ENCODE measurements at regions not wholly inside any gene's neighbourhood (a gene's known extent, or its start where the extent isn't known, plus 50 kb on each side); places are given as distances from the start of the nearest gene placed in this dataset.
"Not testable (repeated sequence)": the region's sequence is repeated elsewhere in the genome, so short reads cannot be mapped to it uniquely, and the experiment has no call there.

DNA sequence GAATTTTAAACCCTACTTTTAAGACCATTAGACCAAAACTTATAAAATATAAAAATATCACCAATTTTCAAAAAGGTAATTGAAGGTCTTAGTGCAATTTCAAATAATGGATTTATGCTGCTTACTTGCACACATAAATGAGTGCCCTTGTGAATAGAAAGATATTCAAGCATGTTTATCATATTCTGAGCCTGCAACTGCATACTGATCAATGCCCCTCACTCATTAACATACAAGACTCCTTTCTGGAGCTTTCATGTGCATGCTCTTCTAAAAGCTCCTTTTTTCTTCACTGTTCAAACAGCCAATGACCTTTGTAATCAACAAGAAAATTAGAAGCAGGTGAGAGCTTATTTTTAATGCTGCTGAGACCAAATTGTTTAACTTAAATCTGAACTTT, 1139.3 kb downstream of the HACE1 start:
- no peak for DNase-seq

DNA sequence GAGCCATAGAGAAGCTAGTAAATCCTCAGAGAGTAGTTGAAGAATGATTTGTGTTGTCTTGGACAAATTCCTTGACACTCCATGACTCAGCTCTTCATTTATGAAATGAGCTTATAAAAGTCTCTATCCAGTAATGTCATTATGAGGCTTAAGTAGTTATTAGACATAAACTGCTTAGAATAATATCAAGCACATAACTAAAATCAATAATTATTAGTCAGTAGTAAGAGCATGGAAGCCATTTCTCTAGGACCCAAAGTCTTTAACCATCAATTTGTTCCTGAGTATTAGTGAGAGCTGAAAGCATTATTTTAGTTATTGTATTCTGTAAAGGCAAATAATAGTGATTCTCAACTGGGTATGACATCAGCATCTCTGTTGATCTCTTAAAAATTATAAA, 1140.2 kb downstream of the HACE1 start:
- DNase-seq: no peak

DNA sequence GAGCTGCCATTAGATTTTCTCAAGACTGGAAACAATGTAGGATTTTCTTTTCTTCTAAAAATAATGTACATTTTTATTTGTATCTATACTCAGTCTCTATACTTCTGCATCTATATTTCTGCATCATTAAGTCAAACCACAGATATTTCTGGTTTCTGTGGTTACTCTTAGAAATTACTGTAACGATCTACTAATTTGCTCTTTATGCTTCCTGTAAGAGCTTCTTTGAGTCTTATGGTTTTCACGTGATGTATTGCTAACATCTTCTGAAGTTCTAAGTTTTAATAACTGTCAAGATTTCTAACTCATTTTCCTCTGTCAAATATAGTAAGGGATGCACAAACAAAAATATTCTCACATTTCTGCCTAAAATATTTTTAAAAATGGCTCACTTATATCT, 1144.5 kb downstream of the HACE1 start:
- DNase-seq: no peak

DNA sequence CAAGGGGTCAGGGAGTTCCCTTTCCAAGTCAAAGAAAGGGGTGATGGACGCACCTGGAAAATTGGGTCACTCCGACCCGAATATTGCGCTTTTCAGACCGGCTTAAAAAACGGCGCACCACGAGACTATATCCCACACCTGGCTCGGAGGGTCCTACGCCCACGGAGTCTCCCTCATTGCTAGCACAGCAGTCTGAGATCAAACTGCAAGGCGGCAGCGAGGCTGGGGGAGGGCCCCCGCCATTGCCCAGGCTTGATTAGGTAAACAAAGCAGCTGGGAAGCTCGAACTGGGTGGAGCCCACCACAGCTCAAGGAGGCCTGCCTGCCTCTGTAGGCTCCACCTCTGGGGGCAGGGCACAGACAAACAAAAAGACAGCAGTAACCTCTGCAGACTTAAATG, 1150.5 kb downstream of the HACE1 start:
- not testable (repeated sequence) for DNase-seq

DNA sequence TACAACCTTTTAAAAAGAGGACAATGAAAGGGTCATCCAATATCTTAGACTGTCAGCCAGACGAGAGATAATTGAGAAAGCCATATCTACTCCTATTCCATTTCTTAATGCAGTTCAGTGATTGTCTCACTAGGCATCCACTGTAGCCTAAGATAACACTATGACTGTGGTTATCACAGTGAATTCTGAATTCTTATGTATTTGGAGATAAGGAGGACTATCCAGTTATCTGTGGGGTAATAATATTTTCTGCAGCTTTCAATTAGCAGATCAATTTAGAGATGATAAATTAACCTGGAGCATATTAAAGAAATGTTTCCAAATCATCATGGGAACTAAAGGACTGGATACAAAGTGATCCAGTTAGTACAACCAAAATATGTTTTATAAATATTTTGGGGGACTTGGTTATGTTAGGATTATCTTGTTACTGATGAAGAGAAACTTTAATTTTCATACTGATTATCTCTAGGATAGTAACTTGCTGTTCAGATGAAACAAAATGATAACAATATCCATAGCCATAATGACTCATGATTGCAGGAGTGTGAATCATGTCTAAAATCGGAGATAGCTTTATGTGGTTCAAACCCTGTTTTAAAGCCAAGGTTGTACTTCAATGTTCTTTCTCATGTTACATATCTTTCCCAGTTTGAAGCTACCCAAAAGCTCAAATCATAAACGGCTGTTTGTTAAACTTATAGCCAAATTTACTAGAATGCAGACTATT, 1152.0 kb downstream of the HACE1 start:
- no peak for DNase-seq

DNA sequence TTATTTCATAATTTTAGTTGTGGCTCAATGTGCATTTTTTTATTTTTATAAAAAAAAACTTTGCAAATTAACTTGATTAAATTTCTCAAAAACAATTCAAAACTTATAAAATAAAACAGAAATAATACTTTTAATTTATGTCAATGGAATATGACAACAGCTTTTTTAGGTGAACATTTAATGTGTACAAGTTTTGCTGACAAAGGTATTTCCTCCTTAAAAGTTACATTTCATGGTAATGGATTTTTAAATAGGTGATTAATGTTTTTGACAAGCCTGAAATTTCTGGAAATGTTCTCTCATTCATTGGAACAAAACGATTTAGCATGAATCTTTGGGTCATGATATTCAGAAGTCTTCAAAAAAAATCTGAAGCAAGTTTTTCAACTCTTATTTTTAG, 1160.0 kb downstream of the HACE1 start:
- DNase-seq: no peak

DNA sequence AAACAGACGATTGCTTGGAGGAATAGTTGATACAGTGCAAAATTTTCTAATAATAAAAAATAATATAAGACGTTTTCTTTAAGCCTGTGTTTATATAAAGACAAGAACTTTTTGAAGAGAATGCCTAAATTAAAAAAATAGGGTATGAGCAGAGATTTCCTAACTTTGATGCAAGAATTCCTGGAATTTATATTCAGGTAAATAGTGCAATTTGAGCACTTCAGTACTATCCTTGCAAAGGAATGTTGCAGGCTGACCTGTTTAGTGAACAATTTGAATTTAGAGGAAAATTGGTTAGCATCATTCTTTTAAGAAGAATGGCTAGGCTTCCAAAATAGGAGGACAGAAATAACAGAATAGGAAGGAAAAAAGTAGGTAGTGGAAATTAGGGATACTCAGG, 1172.3 kb downstream of the HACE1 start:
- DNase-seq: no peak

DNA sequence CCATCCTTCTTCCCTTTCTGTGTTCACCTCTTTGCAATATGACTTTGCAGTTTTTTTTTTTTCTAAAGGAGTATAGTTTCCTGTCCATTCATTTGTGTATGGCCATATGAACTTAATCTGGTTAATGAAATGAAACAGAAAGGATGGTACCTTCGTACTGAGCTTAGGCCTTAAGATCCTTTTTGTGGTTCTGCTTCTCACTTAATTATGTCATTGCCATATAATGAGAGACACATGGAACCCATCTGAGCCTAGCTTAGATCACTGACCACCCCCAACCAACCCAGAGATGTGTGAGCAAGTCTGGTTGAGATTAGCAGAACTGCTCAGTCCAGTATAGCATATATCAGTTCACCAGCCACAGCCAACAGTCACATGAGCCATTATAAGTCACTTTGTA, 1179.6 kb downstream of the HACE1 start:
- no peak for DNase-seq

DNA sequence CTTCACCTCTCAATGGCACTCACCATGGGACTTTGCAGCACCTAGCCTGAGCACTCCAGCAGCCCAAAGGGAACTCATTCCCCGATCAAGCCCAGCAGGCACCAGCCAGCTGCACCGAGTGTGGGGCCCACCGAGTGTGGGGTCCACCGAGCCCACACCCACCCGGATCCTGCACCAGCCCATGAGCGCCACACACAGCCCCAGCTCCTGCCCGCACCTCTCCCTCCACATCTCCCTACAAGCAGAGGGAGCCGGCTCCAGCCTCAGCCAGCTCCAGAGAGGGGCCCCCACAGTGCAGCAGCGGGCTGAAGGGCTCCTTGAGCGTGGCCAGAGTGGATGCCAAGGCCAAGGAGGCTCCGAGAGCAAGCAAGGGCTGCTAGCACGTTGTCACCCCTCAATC, 1182.4 kb downstream of the HACE1 start:
- DNase-seq: no peak

DNA sequence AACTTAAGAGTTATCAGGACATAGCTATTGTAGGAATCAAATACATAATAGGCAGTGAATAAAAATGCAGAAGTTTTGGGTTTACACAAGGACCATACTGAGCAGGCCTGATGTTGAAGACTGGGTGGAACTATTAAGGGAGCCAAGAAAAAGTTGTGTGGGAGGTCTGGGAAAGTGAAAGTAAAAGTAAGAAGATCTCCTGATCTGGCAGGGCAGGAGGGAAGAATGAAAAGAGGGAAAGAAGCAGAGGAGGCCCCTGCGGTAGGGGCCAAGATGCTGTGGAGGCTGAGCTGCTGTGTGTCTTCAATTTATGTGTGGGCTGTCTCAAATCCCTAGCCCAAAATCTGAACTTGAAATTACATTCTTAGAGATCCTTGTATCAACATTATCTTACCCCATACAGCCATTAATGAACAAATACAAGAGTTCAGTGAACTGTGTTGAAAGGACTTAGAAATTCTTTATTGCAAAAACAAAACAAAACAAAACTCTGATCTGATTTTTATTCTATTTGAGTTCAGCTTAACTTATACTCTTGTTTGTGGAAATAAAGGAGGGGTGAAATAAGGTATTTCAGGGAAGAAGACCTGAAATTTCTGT, 1183.8 kb downstream of the HACE1 start:
- DNase-seq: no peak

DNA sequence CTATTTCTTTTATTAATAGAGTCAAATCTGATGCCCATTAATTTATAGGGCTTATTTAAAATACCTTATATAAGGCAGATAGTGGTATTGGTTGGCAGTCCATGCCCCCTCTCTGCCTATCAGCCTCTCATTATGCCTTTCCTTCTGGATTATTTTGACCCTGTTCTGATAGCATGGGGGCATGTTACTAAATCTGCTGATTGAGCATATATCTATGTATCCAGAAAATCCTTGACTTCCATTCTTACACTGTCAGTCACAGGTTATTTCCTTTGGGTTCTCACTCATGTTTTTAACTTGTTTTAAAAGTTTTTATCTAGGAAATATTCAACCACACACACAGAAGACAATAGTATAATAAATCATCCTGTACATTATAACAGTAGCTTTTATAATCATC, 1184.9 kb downstream of the HACE1 start:
- DNase-seq: no peak

DNA sequence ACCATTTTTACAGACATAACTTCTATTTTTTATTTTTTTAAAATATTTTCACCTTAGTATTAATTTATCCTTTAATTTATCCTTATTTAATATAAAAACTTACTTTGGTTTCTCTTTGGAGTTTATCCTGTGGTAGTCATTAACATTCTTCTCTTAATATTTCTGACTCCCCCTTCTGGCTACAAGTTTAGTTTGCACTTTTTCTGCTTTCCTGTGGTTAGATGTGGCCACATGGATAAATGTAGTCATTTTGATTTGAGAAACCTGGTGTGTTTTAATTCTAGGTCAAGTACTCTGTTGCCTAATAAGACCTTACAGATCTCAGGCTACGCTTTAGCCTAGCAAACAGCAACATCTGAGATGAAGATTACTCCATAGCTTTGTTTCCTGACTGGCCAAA, 1187.5 kb downstream of the HACE1 start:
- DNase-seq: no peak

DNA sequence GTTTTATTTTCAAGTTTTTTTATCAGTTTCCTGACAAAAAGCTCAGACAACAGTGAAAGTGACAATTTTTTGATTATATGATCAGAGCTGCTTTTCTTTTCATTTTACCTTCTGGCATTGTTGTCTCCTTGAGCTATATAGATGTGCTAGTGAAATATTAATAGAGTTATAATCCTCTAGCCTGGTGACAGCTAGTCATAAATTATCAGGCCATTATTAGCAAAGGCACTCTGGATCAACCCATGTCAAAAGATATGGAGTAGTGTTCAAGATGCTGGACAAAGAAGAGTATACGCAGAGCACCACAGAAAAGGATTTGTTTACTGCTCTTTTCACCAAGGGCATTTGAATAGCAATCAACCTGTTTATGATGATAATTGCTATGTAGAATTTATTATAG, 1230.1 kb downstream of the HACE1 start:
- DNase-seq: no peak

DNA sequence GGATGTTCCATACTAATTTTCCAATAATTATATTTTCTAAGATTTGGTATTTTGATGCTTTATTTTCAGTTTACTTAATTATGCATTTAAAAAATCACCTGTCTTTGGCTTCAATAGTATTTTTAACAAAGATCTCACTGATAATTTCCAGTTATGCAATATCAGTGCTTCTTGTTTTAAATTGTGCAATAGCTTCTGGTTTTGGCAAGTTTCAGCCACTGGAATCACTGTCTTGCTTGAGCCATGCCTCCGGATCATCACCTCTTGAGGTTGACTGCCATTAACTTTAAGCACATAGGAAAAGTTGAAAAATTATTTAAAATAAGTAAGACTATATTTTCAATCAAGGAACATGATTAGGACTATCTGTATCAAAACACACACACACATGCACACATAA, 1242.1 kb downstream of the HACE1 start:
- no peak for DNase-seq

DNA sequence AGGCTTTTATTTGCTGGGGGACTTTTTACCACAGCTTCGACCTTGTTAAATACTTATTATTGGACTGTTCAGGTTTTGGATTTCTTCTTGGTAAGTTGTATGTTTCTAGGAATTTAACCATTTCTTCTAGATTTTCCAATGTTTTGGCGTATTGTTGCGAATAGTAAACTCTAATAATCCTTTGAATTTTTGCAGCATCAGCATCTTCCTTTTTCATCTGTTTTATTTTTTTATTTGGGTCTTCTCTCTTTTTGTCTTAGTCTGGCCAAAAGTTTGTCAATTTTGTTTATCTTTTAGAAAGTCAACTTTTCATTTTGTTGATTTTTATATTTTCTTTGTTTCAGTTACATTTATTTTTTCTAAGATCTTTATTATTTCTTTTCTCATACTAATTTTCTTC, 1272.0 kb downstream of the HACE1 start:
- DNase-seq: no peak

DNA sequence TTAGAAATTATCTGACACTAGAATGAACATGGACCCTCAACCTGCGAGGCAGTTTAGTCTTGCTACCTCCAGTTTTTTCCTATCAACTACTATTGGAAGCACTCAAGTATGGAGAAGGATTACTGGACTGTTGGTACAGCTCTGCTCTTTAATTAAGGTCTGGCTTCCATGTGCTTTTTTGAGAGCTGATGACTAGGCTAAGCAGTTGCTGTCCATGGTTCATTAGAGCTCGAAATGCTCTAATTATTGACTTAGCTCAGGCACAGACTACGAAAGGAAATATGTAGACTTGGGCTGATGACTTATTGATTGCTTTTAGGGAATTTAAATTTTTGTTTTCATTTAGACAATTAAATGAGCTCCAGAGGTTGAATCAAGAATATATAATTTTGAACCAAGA, 1281.6 kb downstream of the HACE1 start:
- DNase-seq: no peak

DNA sequence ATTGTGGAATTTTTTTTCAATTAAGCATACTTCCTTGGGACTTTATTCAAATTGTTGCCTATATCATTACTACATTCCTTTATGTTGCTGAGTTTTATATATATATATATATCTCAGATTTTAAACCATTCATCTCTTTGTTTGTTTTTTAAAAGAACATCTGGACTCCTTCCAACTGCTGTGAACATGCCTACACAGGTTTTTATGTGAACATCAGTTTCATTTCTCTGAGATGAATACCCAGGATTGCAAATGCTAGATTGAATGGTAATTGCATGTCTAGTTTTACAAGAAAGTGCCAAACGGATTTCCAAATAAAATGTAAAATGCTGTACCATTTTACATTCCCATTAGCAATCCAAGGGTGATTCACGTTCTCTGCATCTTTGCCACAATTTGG, 1289.3 kb downstream of the HACE1 start:
- no peak for DNase-seq

DNA sequence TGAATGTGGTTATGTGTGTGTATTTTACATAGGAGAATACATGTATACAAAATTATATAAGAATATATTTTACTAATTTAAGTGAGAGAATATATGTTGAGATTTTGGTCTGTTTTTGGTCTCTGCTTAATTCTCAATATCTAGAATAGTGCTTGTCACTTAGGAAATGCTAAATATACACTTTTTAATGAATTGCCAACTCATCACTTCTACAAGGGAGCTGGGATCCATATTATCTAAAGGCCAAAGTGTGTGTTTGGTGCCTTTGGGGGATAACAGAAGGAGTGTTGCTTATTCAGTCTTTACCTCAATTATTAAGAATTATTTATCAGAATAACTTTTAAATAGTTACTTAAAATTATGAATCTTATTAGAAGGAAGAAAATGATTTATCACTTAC, 1304.8 kb downstream of the HACE1 start:
- no peak for DNase-seq

DNA sequence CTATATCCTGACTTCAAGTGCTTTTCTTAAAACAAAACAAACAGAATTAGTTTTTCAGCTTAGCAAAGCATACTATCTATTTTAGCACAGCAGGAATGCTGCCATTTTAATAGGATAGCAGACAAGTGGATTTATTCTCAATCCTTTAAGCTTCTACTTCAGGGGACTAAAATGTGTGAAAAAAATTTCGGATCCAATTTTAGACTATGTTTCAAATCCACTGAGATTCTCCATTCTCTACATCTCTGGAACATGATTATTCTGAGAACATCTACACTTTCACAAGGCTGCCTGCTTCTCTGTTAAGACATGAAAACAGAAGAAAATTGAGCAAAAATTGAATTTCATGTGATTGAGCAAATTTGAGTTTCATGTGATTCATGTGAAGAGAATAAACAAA, 1321.3 kb downstream of the HACE1 start:
- DNase-seq: no peak

DNA sequence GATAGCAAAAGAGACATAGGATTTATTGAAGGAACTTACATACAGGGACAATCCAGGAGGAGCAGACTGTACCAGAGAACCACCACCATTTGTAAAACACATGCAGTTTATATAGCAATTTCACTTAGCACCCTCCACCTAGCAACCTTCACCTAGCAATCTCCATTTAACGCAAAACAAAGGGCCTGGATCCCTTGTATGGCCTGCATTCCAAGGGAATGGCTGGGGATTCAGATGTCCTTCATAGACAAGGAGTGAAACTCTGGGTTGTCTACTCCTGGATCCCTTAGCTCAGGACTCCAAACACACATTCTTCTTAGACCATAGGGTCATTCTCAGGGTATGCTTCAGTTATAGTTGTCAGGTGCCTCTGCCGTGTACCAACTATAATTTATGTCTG, 1324.9 kb downstream of the HACE1 start:
- no peak for DNase-seq

DNA sequence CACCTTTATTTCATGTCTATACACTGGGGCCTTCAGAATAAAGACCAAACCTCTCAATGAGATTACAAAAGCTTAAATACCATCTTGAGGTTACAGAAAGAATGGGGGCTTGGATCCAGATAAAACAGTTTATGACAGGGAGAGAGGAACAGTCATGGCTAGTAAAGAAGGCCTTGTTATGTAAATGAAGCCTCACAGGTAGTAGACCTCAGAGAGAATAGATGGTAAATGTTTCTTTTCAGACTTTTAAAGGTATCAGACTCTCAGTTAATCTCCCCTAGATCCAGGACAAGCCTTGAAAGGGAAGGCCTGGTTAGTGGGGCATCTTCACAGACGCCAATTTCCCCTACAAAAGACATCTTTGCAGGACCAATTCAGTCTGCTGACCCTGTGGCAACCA, 1325.6 kb downstream of the HACE1 start:
- DNase-seq: no peak

DNA sequence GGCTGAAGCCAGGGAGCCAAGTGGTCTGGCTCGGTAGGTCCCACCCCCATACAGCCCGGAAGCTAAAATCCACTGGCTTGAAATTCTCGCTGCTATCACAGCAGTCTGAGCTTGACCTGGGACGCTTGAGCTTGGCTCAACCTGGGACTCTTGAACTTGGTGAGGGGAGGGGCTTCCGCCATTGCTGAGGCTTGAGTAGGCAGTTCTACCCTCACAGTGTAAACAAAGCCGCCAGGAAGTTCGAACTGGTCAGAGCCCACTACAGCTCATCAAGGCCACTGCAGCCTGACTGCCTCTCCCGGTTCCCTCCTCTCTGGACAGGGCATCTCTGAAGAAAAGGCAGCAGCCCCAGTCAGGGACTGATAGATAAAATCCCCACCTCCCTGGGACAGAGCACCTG, 1337.7 kb downstream of the HACE1 start:
- no peak for DNase-seq

DNA sequence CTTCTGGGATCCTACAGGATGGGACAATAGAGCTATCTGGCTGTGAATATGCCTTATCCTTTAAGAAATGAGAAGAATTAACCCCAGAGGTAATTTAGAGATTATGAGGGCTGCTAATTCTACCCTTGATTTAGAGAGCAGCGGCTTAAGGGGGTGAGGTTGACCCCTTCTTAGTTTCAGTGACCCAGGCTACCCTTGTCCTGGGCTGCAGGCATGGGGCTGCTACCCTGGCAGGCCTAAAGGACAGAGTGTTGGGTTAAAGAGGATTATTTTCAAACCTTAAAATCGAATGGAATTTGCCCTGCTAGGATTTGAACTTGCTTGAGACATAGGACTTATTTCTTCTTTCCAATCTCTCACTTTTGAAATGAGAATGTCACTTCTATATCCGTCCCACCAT, 1343.4 kb downstream of the HACE1 start:
- no peak for DNase-seq

DNA sequence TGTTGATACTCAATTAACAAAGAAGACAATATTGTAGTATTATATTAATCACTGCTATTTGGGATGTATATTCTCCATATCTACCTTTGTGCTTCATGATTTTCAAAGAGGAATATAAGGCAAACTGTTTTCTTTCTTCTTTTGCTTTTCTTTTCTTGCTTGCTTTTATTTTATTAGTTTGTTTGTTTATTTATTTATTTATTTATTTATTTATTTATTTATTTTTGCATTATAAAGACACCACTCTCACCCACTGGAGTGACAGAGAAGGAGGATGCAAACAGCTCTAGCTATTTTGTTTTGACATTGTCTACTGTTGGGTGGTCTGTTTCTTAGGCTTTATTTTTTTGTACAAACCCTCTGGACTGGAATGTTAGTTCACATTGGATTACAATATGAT, 1352.7 kb downstream of the HACE1 start:
- no peak for DNase-seq

DNA sequence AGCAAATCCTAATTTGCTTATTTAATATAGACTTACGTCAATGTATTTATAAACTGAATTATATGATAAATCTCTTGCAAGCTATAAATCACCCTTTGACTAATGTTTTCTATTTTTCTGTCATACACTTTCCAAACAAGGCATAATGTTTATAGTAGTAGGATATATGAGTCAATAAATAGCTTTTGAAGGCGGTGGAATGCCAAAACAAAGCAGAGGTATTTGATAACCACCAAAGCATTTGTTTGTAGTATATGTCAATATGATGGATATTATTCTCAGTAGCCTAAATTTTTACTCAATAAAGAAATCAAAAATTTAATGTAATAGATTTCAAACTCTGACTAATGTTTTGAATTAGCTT, 1354.6 kb downstream of the HACE1 start:
- no peak for DNase-seq

Data from SIG-M5 (cell line).